ENCODE measurements at regions not wholly inside any gene's neighbourhood (a gene's known extent, or its start where the extent isn't known, plus 50 kb on each side); places are given as distances from the start of the nearest gene placed in this dataset.
A peak's percentile ranks its signal among the peaks of the same experiment; 100 is the strongest.
"Not testable (repeated sequence)": the region's sequence is repeated elsewhere in the genome, so short reads cannot be mapped to it uniquely, and the experiment has no call there.

GRCh38 chr4:3961091-3961672 is 195.0 kb downstream of the ADRA2C start:
- WGBS (ENCODE audit: insufficient coverage), result 81% methylated on average over 3 of the region's 10 CpGs
- POLR2A ChIA-PET; H3K4me3 ChIP-seq (ENCODE audit: control insufficient read depth in 1 of 7, extremely low read depth in 1 of 7, insufficient read depth in 4 of 7, low read depth in 2 of 7, low read length in 6 of 7); H3K9me3 ChIP-seq (ENCODE audit: control extremely low read depth in 1 of 5, control insufficient read depth in 4 of 5, insufficient read depth in 2 of 5, low read depth in 1 of 5, low read length in 4 of 5); CTCF ChIA-PET; DNase-seq; H3K36me3 ChIP-seq (ENCODE audit: control insufficient read depth in 4 of 4, insufficient read depth in 4 of 4, low read length in 3 of 4); H3K27me3 ChIP-seq (replicated peaks in 2 of 5; ENCODE audit: control insufficient read depth in 4 of 5, insufficient read depth in 5 of 5, low read length in 4 of 5); H3K4me1 ChIP-seq (ENCODE audit: control extremely low read depth in 1 of 4, control insufficient read depth in 4 of 4, insufficient read depth in 4 of 4, low read length in 3 of 4); H3K27ac ChIP-seq (ENCODE audit: insufficient read depth in 1 of 2, low read depth in 1 of 2, low read length in 2 of 2, poor library complexity in 1 of 2, severe bottlenecking in 2 of 2): not testable (repeated sequence)

GRCh38 chr4:3964572-3965278 is 198.5 kb downstream of the ADRA2C start:
- POLR2A ChIA-PET; DNase-seq; H3K36me3 ChIP-seq (ENCODE audit: control insufficient read depth in 4 of 4, insufficient read depth in 4 of 4, low read length in 3 of 4); H3K4me1 ChIP-seq (ENCODE audit: control extremely low read depth in 1 of 4, control insufficient read depth in 4 of 4, insufficient read depth in 4 of 4, low read length in 3 of 4); CTCF ChIA-PET; H3K27me3 ChIP-seq (replicated peaks in 2 of 5; ENCODE audit: control insufficient read depth in 4 of 5, insufficient read depth in 5 of 5, low read length in 4 of 5); H3K4me3 ChIP-seq (ENCODE audit: control insufficient read depth in 1 of 7, extremely low read depth in 1 of 7, insufficient read depth in 4 of 7, low read depth in 2 of 7, low read length in 6 of 7); H3K27ac ChIP-seq (ENCODE audit: insufficient read depth in 1 of 2, low read depth in 1 of 2, low read length in 2 of 2, poor library complexity in 1 of 2, severe bottlenecking in 2 of 2); H3K9me3 ChIP-seq (ENCODE audit: control extremely low read depth in 1 of 5, control insufficient read depth in 4 of 5, insufficient read depth in 2 of 5, low read depth in 1 of 5, low read length in 4 of 5): not testable (repeated sequence)
- WGBS (ENCODE audit: insufficient coverage), result 91% methylated on average over 22 of the region's 24 CpGs

- POLR2A ChIA-PET; CTCF ChIA-PET; H3K36me3 ChIP-seq (ENCODE audit: control insufficient read depth in 4 of 4, insufficient read depth in 4 of 4, low read length in 3 of 4); H3K27me3 ChIP-seq (replicated peaks in 2 of 5; ENCODE audit: control insufficient read depth in 4 of 5, insufficient read depth in 5 of 5, low read length in 4 of 5); H3K9me3 ChIP-seq (ENCODE audit: control extremely low read depth in 1 of 5, control insufficient read depth in 4 of 5, insufficient read depth in 2 of 5, low read depth in 1 of 5, low read length in 4 of 5); H3K4me3 ChIP-seq (ENCODE audit: control insufficient read depth in 1 of 7, extremely low read depth in 1 of 7, insufficient read depth in 4 of 7, low read depth in 2 of 7, low read length in 6 of 7); H3K27ac ChIP-seq (ENCODE audit: insufficient read depth in 1 of 2, low read depth in 1 of 2, low read length in 2 of 2, poor library complexity in 1 of 2, severe bottlenecking in 2 of 2); H3K4me1 ChIP-seq (ENCODE audit: control extremely low read depth in 1 of 4, control insufficient read depth in 4 of 4, insufficient read depth in 4 of 4, low read length in 3 of 4): not testable (repeated sequence)
- DNase-seq, result peak in 2 of 3 donors; percentile 21 to 44
- 94% methylated on average over 3 of the region's 14 CpGs for WGBS (ENCODE audit: insufficient coverage)
Measured at GRCh38 chr4:3967204-3967603, 201.0 kb downstream of the ADRA2C start.

GRCh38 chr4:3972626-3973025 is 206.4 kb downstream of the ADRA2C start:
- DNase-seq; CTCF ChIA-PET; H3K27ac ChIP-seq (ENCODE audit: insufficient read depth in 1 of 2, low read depth in 1 of 2, low read length in 2 of 2, poor library complexity in 1 of 2, severe bottlenecking in 2 of 2); H3K9me3 ChIP-seq (ENCODE audit: control extremely low read depth in 1 of 5, control insufficient read depth in 4 of 5, insufficient read depth in 2 of 5, low read depth in 1 of 5, low read length in 4 of 5); H3K4me1 ChIP-seq (ENCODE audit: control extremely low read depth in 1 of 4, control insufficient read depth in 4 of 4, insufficient read depth in 4 of 4, low read length in 3 of 4); H3K36me3 ChIP-seq (ENCODE audit: control insufficient read depth in 4 of 4, insufficient read depth in 4 of 4, low read length in 3 of 4); H3K4me3 ChIP-seq (ENCODE audit: control insufficient read depth in 1 of 7, extremely low read depth in 1 of 7, insufficient read depth in 4 of 7, low read depth in 2 of 7, low read length in 6 of 7); POLR2A ChIA-PET: not testable (repeated sequence)
- 20% methylated on average over 1 of the region's 2 CpGs for WGBS (ENCODE audit: insufficient coverage)
- peaks cover 0 to 10% (median 0%) of the 10 kb centered on the region in 5 experiments for H3K27me3 ChIP-seq (replicated peaks in 2 of 5; ENCODE audit: control insufficient read depth in 4 of 5, insufficient read depth in 5 of 5, low read length in 4 of 5)

GRCh38 chr4:3973581-3974200 is 207.5 kb downstream of the ADRA2C start:
- peak in 1 of 3 donors; percentile 19 for DNase-seq
- 65% methylated on average over 5 of the region's 18 CpGs for WGBS (ENCODE audit: insufficient coverage)
- H3K36me3 ChIP-seq (ENCODE audit: control insufficient read depth in 4 of 4, insufficient read depth in 4 of 4, low read length in 3 of 4); H3K9me3 ChIP-seq (ENCODE audit: control extremely low read depth in 1 of 5, control insufficient read depth in 4 of 5, insufficient read depth in 2 of 5, low read depth in 1 of 5, low read length in 4 of 5); POLR2A ChIA-PET; CTCF ChIA-PET; H3K4me1 ChIP-seq (ENCODE audit: control extremely low read depth in 1 of 4, control insufficient read depth in 4 of 4, insufficient read depth in 4 of 4, low read length in 3 of 4); H3K27ac ChIP-seq (ENCODE audit: insufficient read depth in 1 of 2, low read depth in 1 of 2, low read length in 2 of 2, poor library complexity in 1 of 2, severe bottlenecking in 2 of 2); H3K4me3 ChIP-seq (ENCODE audit: control insufficient read depth in 1 of 7, extremely low read depth in 1 of 7, insufficient read depth in 4 of 7, low read depth in 2 of 7, low read length in 6 of 7): not testable (repeated sequence)
- H3K27me3 ChIP-seq (replicated peaks in 2 of 5; ENCODE audit: control insufficient read depth in 4 of 5, insufficient read depth in 5 of 5, low read length in 4 of 5), result peaks cover 0 to 10% (median 0%) of the 10 kb centered on the region in 5 experiments

GRCh38 chr4:3983518-3984125 is 217.4 kb downstream of the ADRA2C start:
- H3K27ac ChIP-seq (ENCODE audit: insufficient read depth in 1 of 2, low read depth in 1 of 2, low read length in 2 of 2, poor library complexity in 1 of 2, severe bottlenecking in 2 of 2); H3K4me1 ChIP-seq (ENCODE audit: control extremely low read depth in 1 of 4, control insufficient read depth in 4 of 4, insufficient read depth in 4 of 4, low read length in 3 of 4); POLR2A ChIA-PET; H3K36me3 ChIP-seq (ENCODE audit: control insufficient read depth in 4 of 4, insufficient read depth in 4 of 4, low read length in 3 of 4); H3K4me3 ChIP-seq (ENCODE audit: control insufficient read depth in 1 of 7, extremely low read depth in 1 of 7, insufficient read depth in 4 of 7, low read depth in 2 of 7, low read length in 6 of 7); H3K27me3 ChIP-seq (replicated peaks in 2 of 5; ENCODE audit: control insufficient read depth in 4 of 5, insufficient read depth in 5 of 5, low read length in 4 of 5); DNase-seq; H3K9me3 ChIP-seq (ENCODE audit: control extremely low read depth in 1 of 5, control insufficient read depth in 4 of 5, insufficient read depth in 2 of 5, low read depth in 1 of 5, low read length in 4 of 5): not testable (repeated sequence)
- WGBS (ENCODE audit: insufficient coverage), result no CpG with 5 or more reads among the region's 6 CpGs
- CTCF ChIA-PET, result interaction anchor here (1.7 kb wide), 1 partner anchor 124 kb away, joined by 4 read pairs; no protein-coding TSS in a partner anchor

- H3K9me3 ChIP-seq (ENCODE audit: control extremely low read depth in 1 of 5, control insufficient read depth in 4 of 5, insufficient read depth in 2 of 5, low read depth in 1 of 5, low read length in 4 of 5); DNase-seq; CTCF ChIA-PET; H3K27ac ChIP-seq (ENCODE audit: insufficient read depth in 1 of 2, low read depth in 1 of 2, low read length in 2 of 2, poor library complexity in 1 of 2, severe bottlenecking in 2 of 2); H3K4me3 ChIP-seq (ENCODE audit: control insufficient read depth in 1 of 7, extremely low read depth in 1 of 7, insufficient read depth in 4 of 7, low read depth in 2 of 7, low read length in 6 of 7); H3K36me3 ChIP-seq (ENCODE audit: control insufficient read depth in 4 of 4, insufficient read depth in 4 of 4, low read length in 3 of 4); H3K27me3 ChIP-seq (replicated peaks in 2 of 5; ENCODE audit: control insufficient read depth in 4 of 5, insufficient read depth in 5 of 5, low read length in 4 of 5); POLR2A ChIA-PET; H3K4me1 ChIP-seq (ENCODE audit: control extremely low read depth in 1 of 4, control insufficient read depth in 4 of 4, insufficient read depth in 4 of 4, low read length in 3 of 4): not testable (repeated sequence)
- 0% methylated on average over 3 of the region's 14 CpGs for WGBS (ENCODE audit: insufficient coverage)
Measured at GRCh38 chr4:3984796-3985195, 218.6 kb downstream of the ADRA2C start.
